NCI-H1417 treated with DMSO at 0.1 percent for 48 hours (cell line): ENCODE measurements at regions not wholly inside any gene's neighbourhood (a gene's known extent, or its start where the extent isn't known, plus 50 kb on each side); places are given as distances from the start of the nearest gene placed in this dataset.

Source experiments
- DNase-seq: peaks from one replicate; lab custom pipeline; 2025; lab: John Stamatoyannopoulos, UW

GRCh38 chr2:103810875-103811274, 1043.0 kb upstream of the POU3F3 start:
- no peak for DNase-seq

- DNase-seq: no peak
Observed at GRCh38 chr2:103814016-103814415, 1039.9 kb upstream of the POU3F3 start.

GRCh38 chr2:103815731-103816130, 1038.2 kb upstream of the POU3F3 start:
- no peak for DNase-seq

GRCh38 chr2:103817746-103818145, 1036.2 kb upstream of the POU3F3 start:
- no peak for DNase-seq

- no peak for DNase-seq
Observed at GRCh38 chr2:103818176-103818575, 1035.7 kb upstream of the POU3F3 start.

- DNase-seq: no peak
Observed at GRCh38 chr2:103819599-103819998, 1034.3 kb upstream of the POU3F3 start.

GRCh38 chr2:103823847-103824246, 1030.1 kb upstream of the POU3F3 start:
- DNase-seq: no peak

- no peak for DNase-seq
Observed at GRCh38 chr2:103847276-103847675, 1006.6 kb upstream of the POU3F3 start.

- DNase-seq: no peak
Observed at GRCh38 chr2:103859238-103859637, 994.7 kb upstream of the POU3F3 start.

GRCh38 chr2:103860016-103860415, 993.9 kb upstream of the POU3F3 start:
- no peak for DNase-seq

GRCh38 chr2:103868396-103868795, 985.5 kb upstream of the POU3F3 start:
- DNase-seq: no peak

- no peak for DNase-seq
Observed at GRCh38 chr2:103873716-103874351, 980.1 kb upstream of the POU3F3 start.

GRCh38 chr2:103875131-103875530, 978.8 kb upstream of the POU3F3 start:
- DNase-seq: no peak

GRCh38 chr2:103875531-103875930, 978.4 kb upstream of the POU3F3 start:
- no peak for DNase-seq

GRCh38 chr2:103876611-103877010, 977.3 kb upstream of the POU3F3 start:
- no peak for DNase-seq

- no peak for DNase-seq
Observed at GRCh38 chr2:103879101-103879500, 974.8 kb upstream of the POU3F3 start.

- DNase-seq: peak; percentile 45
Observed at GRCh38 chr2:103880081-103880834, 973.7 kb upstream of the POU3F3 start.

- no peak for DNase-seq
Observed at GRCh38 chr2:103887625-103888024, 966.3 kb upstream of the POU3F3 start.

- no peak for DNase-seq
Observed at GRCh38 chr2:103896182-103896581, 957.7 kb upstream of the POU3F3 start.

GRCh38 chr2:103898561-103898960, 955.4 kb upstream of the POU3F3 start:
- DNase-seq: no peak

- DNase-seq: no peak
Observed at GRCh38 chr2:103902347-103902746, 951.6 kb upstream of the POU3F3 start.

- DNase-seq: no peak
Observed at GRCh38 chr2:103921161-103921560, 932.8 kb upstream of the POU3F3 start.

- DNase-seq: no peak
Observed at GRCh38 chr2:103942199-103942598, 911.7 kb upstream of the POU3F3 start.

- DNase-seq: no peak
Observed at GRCh38 chr2:103945083-103945482, 908.8 kb upstream of the POU3F3 start.
